Skeletal muscle tissue (tissue), 3 donors: ENCODE measurements at regions not wholly inside any gene's neighbourhood (a gene's known extent, or its start where the extent isn't known, plus 50 kb on each side); places are given as distances from the start of the nearest gene placed in this dataset.

Source experiments
- H3K27ac ChIP-seq: one replicate; pipeline ENCODE4 v1.7.0; 2013; ENCODE audit warnings: mild to moderate bottlenecking, low read depth, low read length, inconsistent platforms
- H3K27me3 ChIP-seq, 3 donors: one replicate each; pipeline ENCODE4 v1.7.0; 2013; ENCODE audit warnings: low read length in 3 of 3; ENCODE audit not compliant: control insufficient read depth in 3 of 3, insufficient read depth in 3 of 3
- H3K36me3 ChIP-seq, 3 donors: one replicate each; pipeline ENCODE4 v1.7.0; 2013; ENCODE audit warnings: low read length in 3 of 3; ENCODE audit not compliant: control insufficient read depth in 3 of 3, insufficient read depth in 3 of 3
- H3K4me1 ChIP-seq, 3 donors: one replicate each; pipeline ENCODE4 v1.7.0; 2013; ENCODE audit warnings: low read length in 3 of 3, mild to moderate bottlenecking in 3 of 3; ENCODE audit not compliant: control insufficient read depth in 3 of 3, insufficient read depth in 3 of 3
- H3K4me3 ChIP-seq, 3 donors: one replicate each; pipeline ENCODE4 v1.7.0; 2013; ENCODE audit warnings: low read length in 3 of 3
- H3K9ac ChIP-seq, 3 donors: one replicate each; pipeline ENCODE4 v1.7.0; 2013; ENCODE audit warnings: low read length in 3 of 3, mild to moderate bottlenecking in 3 of 3, moderate library complexity in 2 of 3, low read depth in 1 of 3
- H3K9me3 ChIP-seq, 3 donors: one replicate each; pipeline ENCODE4 v1.7.0; 2013; ENCODE audit warnings: low read length in 3 of 3; ENCODE audit not compliant: control insufficient read depth in 3 of 3
- donor health status: Osteomylitis.

GRCh38 chr18:46344416-46345180 is 240.4 kb downstream of the HAUS1 start:
- Histone ChIP-seq H3K27ac (no peak overlapping the region), H3K27me3 (no peaks in the 10 kb centered on the region), H3K9ac (no peak overlapping the region), H3K4me1 (peaks cover 5 to 22% (median 20%) of the 10 kb centered on the region in 3 donors), H3K4me3 (no peak overlapping the region), H3K36me3 (no peaks in the 10 kb centered on the region), H3K9me3 (no peaks in the 10 kb centered on the region)

GRCh38 chr18:46345181-46345465 is 240.9 kb downstream of the HAUS1 start:
- no peaks in the 10 kb centered on the region for H3K27me3 ChIP-seq
- H3K9ac ChIP-seq: no peak overlapping the region
- no peak overlapping the region for H3K27ac ChIP-seq
- no peaks in the 10 kb centered on the region for H3K36me3 ChIP-seq
- peaks cover 5 to 26% (median 21%) of the 10 kb centered on the region in 3 donors for H3K4me1 ChIP-seq
- H3K4me3 ChIP-seq: no peak overlapping the region
- no peaks in the 10 kb centered on the region for H3K9me3 ChIP-seq

- Histone ChIP-seq H3K36me3 (no peaks in the 10 kb centered on the region), H3K4me3 (no peak overlapping the region), H3K27me3 (no peaks in the 10 kb centered on the region), H3K9me3 (no peaks in the 10 kb centered on the region), H3K4me1 (peaks cover 5 to 37% (median 30%) of the 10 kb centered on the region in 3 donors), H3K9ac (no peak overlapping the region), H3K27ac (no peak overlapping the region)
Measured at GRCh38 chr18:46346213-46346612, 242.0 kb downstream of the HAUS1 start.

- no peaks in the 10 kb centered on the region for H3K9me3 ChIP-seq
- H3K27ac ChIP-seq: no peak overlapping the region
- no peaks in the 10 kb centered on the region for H3K36me3 ChIP-seq
- H3K9ac ChIP-seq: no peak overlapping the region
- no peaks in the 10 kb centered on the region for H3K27me3 ChIP-seq
- H3K4me3 ChIP-seq: no peak overlapping the region
- peaks cover 5 to 39% (median 30%) of the 10 kb centered on the region in 3 donors for H3K4me1 ChIP-seq
Measured at GRCh38 chr18:46346896-46347630, 242.9 kb downstream of the HAUS1 start.

GRCh38 chr18:46350598-46351159 is 246.5 kb downstream of the HAUS1 start:
- Histone ChIP-seq H3K4me3 (no peak overlapping the region), H3K36me3 (no peaks in the 10 kb centered on the region), H3K9ac (no peak overlapping the region), H3K27ac (no peak overlapping the region), H3K4me1 (peaks cover 0 to 19% (median 10%) of the 10 kb centered on the region in 3 donors), H3K27me3 (no peaks in the 10 kb centered on the region), H3K9me3 (no peaks in the 10 kb centered on the region)

GRCh38 chr18:46352520-46353250 is 248.5 kb downstream of the HAUS1 start:
- Histone ChIP-seq H3K9me3 (no peaks in the 10 kb centered on the region), H3K9ac (no peak overlapping the region), H3K27me3 (no peaks in the 10 kb centered on the region), H3K36me3 (no peaks in the 10 kb centered on the region), H3K4me3 (no peak overlapping the region), H3K4me1 (peaks cover 0 to 19% (median 10%) of the 10 kb centered on the region in 3 donors), H3K27ac (no peak overlapping the region)

- Histone ChIP-seq H3K36me3 (no peaks in the 10 kb centered on the region), H3K27me3 (no peaks in the 10 kb centered on the region), H3K4me1 (peaks cover 0 to 19% (median 11%) of the 10 kb centered on the region in 3 donors), H3K9ac (no peak overlapping the region), H3K9me3 (no peaks in the 10 kb centered on the region), H3K4me3 (no peak overlapping the region), H3K27ac (no peak overlapping the region)
Measured at GRCh38 chr18:46353460-46353859, 249.3 kb downstream of the HAUS1 start.

GRCh38 chr18:46356278-46357033 is 252.3 kb downstream of the HAUS1 start:
- H3K9me3 ChIP-seq: peaks cover 0 to 3% (median 0%) of the 10 kb centered on the region in 3 donors
- no peak overlapping the region for H3K27ac ChIP-seq

GRCh38 chr18:46360102-46360699 is 256.0 kb downstream of the HAUS1 start:
- H3K36me3 ChIP-seq: no peaks in the 10 kb centered on the region
- H3K4me3 ChIP-seq: no peak overlapping the region
- H3K4me1 ChIP-seq: peaks cover 0 to 2% (median 0%) of the 10 kb centered on the region in 3 donors
- peaks cover 0 to 3% (median 0%) of the 10 kb centered on the region in 3 donors for H3K9me3 ChIP-seq
- no peak overlapping the region for H3K27ac ChIP-seq
- no peak overlapping the region for H3K9ac ChIP-seq
- H3K27me3 ChIP-seq: no peaks in the 10 kb centered on the region

More at GRCh38 chr18:46356278-46357033, 252.3 kb downstream of the HAUS1 start:
- H3K36me3 ChIP-seq: no peaks in the 10 kb centered on the region
- H3K4me3 ChIP-seq: no peak overlapping the region
- no peak overlapping the region for H3K9ac ChIP-seq
- H3K4me1 ChIP-seq: peaks cover 0 to 2% (median 0%) of the 10 kb centered on the region in 3 donors
- H3K27me3 ChIP-seq: no peaks in the 10 kb centered on the region
